Vagina (tissue), 2 donors: ENCODE measurements at regions not wholly inside any gene's neighbourhood (a gene's known extent, or its start where the extent isn't known, plus 50 kb on each side); places are given as distances from the start of the nearest gene placed in this dataset.

Experiments
- POLR2A ChIP-seq, 2 donors: fragments of 450-650 bp; IDR thresholded peaks; one replicate each; pipeline ENCODE4 v1.6.1; 2017; ENCODE audit warnings: antibody characterized with exemption in 2 of 2, mild to moderate bottlenecking in 2 of 2, moderate library complexity in 2 of 2
- TF ChIP-seq, protein P1 (sequence below), 3 experiments: fragments of 450-650 bp in 2 of 3; fragments of 200-600 bp in 1 of 3; sonication (generic) in 1 of 3; IDR thresholded peaks; one replicate each; pipeline ENCODE4 v1.5.1; 2017 to 2019; ENCODE audit warnings: antibody characterized with exemption in 3 of 3, mild to moderate bottlenecking in 2 of 3, moderate library complexity in 2 of 3

DNA sequence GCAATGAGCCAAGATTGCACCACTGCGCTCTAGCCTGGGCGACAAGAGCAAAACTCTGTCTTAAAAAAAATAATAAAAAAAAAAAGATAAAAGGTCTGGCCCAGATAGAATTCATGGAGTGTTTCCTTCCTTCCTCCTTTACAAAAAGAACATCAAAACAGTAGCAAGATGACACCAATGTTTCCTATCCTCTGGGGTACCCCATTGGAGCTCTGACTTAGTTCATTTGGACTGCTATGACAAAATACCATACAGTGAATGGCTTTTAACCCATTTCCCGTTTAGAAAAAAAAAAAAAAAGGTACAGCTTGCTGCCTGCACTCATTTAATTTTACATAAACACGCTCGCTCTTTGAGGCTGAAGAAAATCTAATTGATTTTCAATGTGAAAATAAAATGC is 89.9 kb upstream of the PRKX start:
- TF ChIP-seq, protein P1, sequence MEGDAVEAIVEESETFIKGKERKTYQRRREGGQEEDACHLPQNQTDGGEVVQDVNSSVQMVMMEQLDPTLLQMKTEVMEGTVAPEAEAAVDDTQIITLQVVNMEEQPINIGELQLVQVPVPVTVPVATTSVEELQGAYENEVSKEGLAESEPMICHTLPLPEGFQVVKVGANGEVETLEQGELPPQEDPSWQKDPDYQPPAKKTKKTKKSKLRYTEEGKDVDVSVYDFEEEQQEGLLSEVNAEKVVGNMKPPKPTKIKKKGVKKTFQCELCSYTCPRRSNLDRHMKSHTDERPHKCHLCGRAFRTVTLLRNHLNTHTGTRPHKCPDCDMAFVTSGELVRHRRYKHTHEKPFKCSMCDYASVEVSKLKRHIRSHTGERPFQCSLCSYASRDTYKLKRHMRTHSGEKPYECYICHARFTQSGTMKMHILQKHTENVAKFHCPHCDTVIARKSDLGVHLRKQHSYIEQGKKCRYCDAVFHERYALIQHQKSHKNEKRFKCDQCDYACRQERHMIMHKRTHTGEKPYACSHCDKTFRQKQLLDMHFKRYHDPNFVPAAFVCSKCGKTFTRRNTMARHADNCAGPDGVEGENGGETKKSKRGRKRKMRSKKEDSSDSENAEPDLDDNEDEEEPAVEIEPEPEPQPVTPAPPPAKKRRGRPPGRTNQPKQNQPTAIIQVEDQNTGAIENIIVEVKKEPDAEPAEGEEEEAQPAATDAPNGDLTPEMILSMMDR (IDR thresholded peaks at IDR 0.05): no peak
- no peak for TF ChIP-seq POLR2A (IDR thresholded peaks at IDR 0.05)
